ENCODE measurements at regions not wholly inside any gene's neighbourhood (a gene's known extent, or its start where the extent isn't known, plus 50 kb on each side); places are given as distances from the start of the nearest gene placed in this dataset.

DNA sequence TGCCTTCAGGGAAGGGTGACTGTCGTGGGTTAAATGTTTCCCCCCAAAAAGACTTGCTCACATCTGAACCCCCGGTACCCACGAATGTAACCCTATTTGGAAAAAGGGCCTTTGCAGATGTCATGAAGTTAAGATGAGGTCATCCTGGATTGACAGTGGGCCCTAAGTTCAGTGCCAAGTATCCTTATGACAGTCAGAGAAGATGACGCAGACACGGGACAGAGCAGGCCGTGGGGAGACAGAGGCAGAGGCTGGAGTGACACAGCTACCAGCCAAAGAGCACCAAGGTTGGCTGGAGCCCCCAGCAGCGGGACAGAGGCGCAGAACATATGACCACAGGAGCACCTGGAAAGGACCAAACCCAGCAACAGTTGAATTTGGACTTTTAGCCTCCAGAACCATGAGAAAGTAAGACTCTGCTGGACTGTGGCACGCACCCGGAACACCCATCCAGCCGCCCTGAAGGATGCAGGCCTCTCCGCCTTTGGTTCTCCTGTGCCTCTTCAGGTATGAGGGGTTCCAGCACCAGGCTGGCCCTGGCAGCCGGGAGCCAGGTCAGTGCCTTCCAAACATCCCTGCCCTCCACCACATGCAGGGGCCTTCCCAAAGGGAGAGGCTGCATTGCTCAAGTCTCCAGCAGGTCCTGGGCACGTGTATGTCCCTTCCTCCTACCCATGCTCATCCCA lies 104.0 kb downstream of the FOXL1 start:
- TF ChIP-seq GATA2 (IDR thresholded peaks at IDR 0.05; ENCODE audit: low read depth, low read length) (no peak), GATA3 (IDR thresholded peaks at IDR 0.05; ENCODE audit: low read depth, low read length) (no peak)

DNA sequence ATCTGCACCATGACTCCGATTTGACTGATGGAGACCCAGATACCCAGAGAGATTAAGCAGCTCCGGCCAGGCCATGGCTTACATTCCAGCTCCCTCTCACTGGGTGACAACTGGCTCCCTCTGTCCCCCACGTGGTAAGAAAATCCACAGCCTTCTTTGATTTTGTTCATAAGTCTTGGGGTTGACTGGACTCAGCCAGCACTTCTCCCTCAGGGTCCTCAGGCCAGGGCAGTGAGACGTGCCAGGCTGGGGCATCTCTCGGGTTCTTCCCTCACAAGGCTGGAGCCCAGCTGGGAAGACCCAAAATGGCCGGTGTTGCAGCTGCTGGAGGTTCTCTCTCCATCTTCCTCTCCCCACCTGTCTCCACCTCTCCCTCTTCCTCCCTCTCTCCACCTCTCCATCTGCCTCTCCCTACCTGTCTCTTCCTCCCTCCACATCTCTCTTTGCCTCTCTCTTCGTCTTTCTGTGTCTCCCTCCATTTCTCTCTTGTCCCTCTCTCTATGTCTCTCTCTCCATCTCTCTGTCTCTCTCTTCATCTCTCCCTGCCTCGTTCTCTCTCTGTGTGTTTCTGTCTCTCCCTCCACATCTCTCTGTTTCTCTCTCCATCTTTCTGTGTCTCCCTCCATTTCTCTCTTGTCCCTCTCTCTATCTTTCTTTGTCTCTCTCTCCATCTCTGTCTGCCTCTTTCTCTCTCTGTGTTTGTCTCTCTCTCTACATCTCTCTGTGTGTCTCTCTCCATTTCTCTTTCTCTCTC lies 105.3 kb downstream of the FOXL1 start:
- TF ChIP-seq GATA3 (IDR thresholded peaks at IDR 0.05; ENCODE audit: low read depth, low read length) (no peak), GATA2 (IDR thresholded peaks at IDR 0.05; ENCODE audit: low read depth, low read length) (no peak)

DNA sequence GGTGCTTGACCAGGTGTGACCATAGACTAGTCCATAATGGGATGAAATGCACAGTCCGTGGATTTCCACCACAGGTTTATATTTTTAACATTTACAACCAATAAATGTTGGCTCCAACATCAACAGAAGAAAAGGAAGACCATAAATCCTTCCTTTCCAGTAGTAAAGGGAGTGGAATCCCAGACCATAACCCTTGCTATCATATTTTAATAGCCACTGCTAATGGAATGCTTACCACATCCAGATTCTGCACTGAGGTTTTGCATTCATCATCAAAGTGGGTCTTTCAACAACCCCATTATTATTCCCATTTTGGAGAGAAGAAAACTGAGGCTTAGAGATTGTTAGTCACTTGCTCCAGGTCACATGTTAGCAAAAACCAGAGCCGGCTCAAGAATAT lies 106.7 kb downstream of the FOXL1 start:
- TF ChIP-seq GATA3 (IDR thresholded peaks at IDR 0.05; ENCODE audit: low read depth, low read length) (no peak), GATA2 (IDR thresholded peaks at IDR 0.05; ENCODE audit: low read depth, low read length) (no peak)

DNA sequence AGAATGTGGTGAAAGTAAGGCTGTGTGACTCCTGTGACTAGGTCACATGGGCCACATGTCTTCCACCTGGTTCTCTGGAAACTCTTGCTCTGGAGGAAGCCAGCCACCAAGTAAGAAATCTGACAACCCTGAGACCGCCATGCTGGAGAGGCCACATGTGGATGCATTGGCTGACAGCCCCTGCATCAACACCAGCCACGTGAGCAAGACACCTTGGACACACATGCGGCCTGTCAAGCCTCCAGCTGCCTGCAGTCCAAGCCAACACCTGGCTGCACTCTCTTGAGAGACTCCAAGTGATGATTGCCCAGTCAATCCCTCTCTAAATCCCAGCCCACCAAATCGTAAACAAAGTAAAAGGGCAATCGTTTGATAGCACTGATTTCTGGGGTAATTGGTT lies 112.6 kb downstream of the FOXL1 start:
- TF ChIP-seq GATA3 (IDR thresholded peaks at IDR 0.05; ENCODE audit: low read depth, low read length) (no peak), GATA2 (IDR thresholded peaks at IDR 0.05; ENCODE audit: low read depth, low read length) (no peak)

DNA sequence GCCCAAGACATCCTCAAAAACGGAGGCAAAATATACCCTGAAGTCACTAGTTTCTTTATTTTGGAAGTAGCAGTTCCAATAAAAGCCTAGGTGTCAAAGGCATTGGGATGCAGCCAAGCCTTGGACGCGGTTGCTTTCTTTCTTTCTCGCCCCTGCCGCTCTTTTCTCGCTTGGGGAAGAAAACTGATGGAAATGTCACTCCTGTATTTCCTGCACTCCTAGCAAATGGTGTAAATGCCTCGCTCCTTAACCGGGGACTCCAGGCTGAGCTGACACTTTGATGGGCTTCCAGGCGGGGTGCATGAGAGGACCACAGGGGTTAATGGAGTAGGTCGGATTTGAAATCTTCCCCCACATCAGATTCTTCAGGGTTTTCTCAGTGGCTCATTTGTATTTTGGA lies 114.1 kb downstream of the FOXL1 start:
- TF ChIP-seq GATA3 (IDR thresholded peaks at IDR 0.05; ENCODE audit: low read depth, low read length) = no peak
- no peak for TF ChIP-seq GATA2 (IDR thresholded peaks at IDR 0.05; ENCODE audit: low read depth, low read length)

DNA sequence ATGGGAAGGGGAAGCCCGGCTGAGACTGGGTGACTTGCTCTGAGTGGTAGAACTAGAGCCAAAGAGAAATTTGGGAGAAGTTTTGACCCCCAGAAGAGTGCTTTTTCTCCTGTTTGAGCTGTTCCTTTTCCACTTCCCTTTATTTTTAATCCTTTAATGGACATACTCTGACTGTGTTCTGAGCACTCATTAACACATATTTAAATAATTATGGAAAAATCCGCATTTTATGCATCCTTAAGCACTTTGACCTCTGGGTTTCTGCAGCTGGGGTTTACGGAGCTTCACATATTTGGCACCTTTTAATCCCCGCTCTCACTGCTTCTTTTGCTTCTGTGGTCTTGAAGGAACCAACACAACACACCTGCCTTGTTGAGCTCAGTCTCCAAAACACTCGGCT lies 114.7 kb downstream of the FOXL1 start:
- no peak for TF ChIP-seq GATA2 (IDR thresholded peaks at IDR 0.05; ENCODE audit: low read depth, low read length)
- TF ChIP-seq GATA3 (IDR thresholded peaks at IDR 0.05; ENCODE audit: low read depth, low read length) = no peak

DNA sequence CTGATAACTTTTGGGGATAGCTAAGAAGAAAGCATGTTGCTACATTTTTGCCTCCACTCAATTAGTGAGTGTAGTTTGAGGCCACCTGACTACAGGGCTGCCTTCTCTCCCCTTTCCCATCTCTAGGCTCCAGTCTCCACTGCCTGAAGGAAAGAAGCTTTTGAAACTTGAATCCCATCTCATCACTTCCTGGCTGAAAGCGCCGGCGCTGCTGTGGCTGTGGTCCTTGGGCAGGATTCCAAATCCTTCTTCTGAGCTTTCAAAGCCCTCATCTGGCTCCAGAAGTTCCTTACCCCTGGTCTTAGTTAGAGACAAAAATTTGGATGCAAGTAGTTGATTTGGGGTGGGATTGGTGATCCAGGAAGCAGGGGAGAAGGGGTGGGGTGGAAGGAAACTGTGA lies 119.4 kb downstream of the FOXL1 start:
- TF ChIP-seq GATA3 (IDR thresholded peaks at IDR 0.05; ENCODE audit: low read depth, low read length) = no peak
- TF ChIP-seq GATA2 (IDR thresholded peaks at IDR 0.05; ENCODE audit: low read depth, low read length) = no peak

DNA sequence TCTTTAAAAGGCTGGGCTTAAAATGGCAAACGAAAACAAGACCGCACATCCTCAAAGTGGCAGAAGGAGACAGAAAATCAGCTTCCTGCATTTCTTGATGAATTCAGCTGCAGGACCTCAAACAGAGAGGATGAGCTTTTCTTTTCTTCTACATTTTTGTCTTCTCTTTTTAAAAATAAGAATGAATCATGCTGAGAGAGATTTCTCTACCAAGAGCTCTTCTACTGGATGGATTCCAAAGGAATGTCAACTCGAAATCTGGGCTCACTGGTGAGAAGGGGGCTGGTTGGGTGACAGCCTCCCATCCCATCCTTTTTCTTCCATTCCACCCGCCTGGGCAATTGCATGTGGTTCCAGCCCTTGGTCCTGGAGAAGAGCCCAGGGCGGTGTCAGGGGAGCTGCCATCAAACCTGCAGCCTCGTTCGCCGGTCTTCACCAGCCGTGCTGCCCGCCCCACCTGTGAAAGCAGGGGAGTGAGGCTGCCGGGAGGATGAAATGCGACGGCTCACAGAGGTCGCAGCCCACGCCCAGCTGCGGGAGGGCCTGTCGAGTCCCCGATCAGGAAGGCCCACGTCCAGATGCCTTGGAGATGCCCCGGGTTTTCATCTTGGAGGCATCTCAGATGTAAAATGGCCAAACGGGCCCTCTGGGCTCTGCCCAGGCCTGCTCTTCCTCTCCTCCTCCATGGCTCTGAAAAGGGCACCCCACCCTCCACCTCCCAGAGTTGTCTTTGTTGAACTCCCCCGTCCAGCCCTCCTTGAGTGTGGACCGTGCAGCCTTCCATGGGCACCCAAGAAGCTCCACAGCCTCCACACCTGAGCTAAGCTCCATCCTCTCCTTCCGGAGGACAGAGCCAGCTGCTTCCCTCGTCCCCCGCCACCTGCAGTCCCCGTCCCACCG lies 121.9 kb downstream of the FOXL1 start:
- TF ChIP-seq GATA2 (IDR thresholded peaks at IDR 0.05; ENCODE audit: low read depth, low read length) (no peak), GATA3 (IDR thresholded peaks at IDR 0.05; ENCODE audit: low read depth, low read length) (no peak)

DNA sequence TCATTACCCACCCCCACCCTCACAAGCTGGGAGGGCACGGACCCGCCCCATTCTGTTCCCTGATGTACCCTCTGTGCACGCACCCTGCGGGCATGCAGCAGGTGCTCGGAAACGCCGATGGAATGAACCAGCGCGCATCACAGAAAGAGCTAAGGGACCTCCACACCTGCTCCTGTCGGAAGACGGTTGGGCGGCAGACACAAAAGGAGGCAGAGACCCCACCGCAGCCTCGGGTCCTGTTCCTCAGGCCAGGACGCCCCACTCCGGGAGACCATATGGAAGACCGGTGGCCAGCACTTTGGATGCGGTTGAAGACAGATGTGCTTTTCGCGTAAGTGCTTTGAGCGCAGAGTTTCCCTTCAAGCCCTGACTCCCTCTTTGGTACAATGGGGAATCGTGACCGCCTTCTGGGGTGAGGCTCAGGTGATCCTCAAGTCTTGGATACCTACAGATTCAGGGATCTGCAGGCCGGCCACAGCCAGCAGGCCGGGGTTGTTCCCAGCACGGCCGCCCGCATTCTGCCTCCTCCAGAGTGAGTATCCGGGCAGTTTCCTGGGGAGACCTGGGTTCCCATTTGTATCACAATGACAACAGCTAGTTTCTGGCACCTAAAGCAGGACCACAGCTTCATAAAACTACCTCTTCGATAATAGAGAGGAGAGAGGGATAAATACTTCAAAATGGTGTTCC lies 123.1 kb downstream of the FOXL1 start:
- TF ChIP-seq GATA3 (IDR thresholded peaks at IDR 0.05; ENCODE audit: low read depth, low read length) (no peak), GATA2 (IDR thresholded peaks at IDR 0.05; ENCODE audit: low read depth, low read length) (no peak)

DNA sequence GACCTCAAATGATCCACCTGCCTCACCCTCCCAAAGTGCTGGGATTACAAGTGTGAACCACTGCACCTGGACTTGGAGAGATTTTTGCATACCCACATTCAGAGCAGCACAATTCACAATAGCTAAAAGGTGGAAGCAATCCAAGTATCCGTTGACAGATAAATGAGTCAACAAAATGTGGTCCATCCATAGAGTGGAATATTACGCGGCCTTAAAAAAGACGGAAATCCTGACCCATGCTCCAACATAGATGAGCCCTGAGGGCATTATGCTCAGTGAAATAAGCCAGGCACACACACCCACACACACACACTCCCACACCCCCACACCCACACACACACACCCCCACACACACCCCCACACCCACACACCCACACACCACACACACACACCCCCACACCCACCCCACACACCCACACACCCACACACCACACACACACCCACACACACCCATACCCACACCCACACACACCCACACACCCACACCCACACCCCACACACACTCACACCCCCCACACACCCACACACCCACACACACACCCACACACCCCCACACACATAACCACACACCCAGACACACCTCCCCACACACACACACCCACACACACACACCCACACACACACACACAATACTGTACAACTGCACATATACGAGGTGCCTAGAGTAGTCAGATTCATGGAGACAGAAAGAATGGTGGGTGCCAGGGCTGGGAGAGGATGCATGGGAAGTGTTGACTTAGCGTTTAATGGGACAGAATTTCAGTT lies 124.7 kb downstream of the FOXL1 start:
- TF ChIP-seq GATA2 (IDR thresholded peaks at IDR 0.05; ENCODE audit: low read depth, low read length) = no peak
- TF ChIP-seq GATA3 (IDR thresholded peaks at IDR 0.05; ENCODE audit: low read depth, low read length) = no peak

DNA sequence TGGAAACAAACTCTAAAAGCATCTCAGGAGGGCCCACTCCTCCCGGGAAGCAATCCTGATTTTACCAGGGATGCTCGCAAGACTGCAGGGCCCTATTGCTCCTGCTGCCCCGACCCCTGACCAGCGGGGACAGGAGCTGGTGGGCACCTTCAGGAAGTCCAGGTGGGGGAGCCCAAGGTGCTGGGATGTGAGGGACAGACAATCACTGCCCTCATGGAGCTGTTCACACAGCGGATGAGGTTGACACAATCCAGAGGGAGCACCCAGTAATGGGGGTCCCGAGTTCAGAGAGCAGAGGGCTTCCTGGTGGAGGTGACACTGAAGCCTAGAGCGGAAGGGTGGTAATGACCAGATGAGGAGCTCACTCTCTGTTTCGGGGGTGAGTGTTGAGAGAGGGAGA lies 126.2 kb downstream of the FOXL1 start:
- TF ChIP-seq GATA2 (IDR thresholded peaks at IDR 0.05; ENCODE audit: low read depth, low read length) (no peak), GATA3 (IDR thresholded peaks at IDR 0.05; ENCODE audit: low read depth, low read length) (no peak)

DNA sequence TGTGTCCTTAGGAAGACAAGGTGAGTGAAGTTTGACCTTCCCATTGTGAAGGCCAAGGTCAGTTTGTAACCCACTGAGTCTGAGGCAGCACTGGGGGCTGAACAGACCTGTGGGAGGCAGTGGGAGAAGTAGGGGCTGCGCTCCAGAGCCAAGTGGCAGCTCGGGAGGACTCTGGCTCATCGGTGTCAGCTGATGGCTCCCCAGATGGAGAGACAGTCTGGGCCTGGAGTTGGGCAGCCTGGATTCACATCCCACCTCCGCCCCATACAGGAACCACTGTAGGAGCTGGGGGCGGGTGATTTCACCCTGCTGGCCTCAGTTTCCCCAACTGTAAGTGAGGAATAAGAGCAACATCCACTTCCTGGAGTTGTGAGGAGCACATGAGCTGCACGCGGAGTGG lies 128.4 kb downstream of the FOXL1 start:
- no peak for TF ChIP-seq GATA2 (IDR thresholded peaks at IDR 0.05; ENCODE audit: low read depth, low read length)
- TF ChIP-seq GATA3 (IDR thresholded peaks at IDR 0.05; ENCODE audit: low read depth, low read length) = no peak

DNA sequence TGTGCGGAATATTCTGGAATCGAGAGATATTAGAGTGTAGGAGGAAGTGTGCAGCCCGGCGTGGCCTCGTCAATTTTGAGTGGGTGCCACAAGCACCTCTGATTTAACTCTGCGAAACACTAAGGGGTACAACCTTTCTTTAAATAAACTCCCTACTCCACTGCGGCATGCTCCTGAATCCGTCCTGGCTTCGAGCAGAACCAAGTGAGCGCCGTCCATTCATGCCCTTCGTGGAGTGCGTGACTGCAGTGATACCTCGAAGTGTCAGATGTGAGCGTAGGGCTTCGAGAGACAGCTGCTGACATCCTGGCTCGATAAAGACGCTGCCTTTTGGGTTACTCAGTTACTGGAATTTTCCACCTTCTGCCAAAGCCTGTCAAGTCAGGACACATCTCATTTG lies 128.8 kb downstream of the FOXL1 start:
- TF ChIP-seq GATA3 (IDR thresholded peaks at IDR 0.05; ENCODE audit: low read depth, low read length) (no peak), GATA2 (IDR thresholded peaks at IDR 0.05; ENCODE audit: low read depth, low read length) (no peak)
